Coronary artery (tissue), 2 donors: ENCODE measurements at regions not wholly inside any gene's neighbourhood (a gene's known extent, or its start where the extent isn't known, plus 50 kb on each side); places are given as distances from the start of the nearest gene placed in this dataset.

ENCODE experiments used
- DNase-seq: peaks from one replicate; pipeline ENCODE4 v3.0.0-alpha.2; 2017; ENCODE audit warnings: low spot score
- H3K27ac ChIP-seq, 2 donors: fragments of 200-600 bp; sonication (generic); one replicate each; pipeline ENCODE4 v1.5.1; 2016 to 2019
- H3K4me3 ChIP-seq: fragments of 200-600 bp; sonication (generic); 2 replicates; pipeline ENCODE4 v1.5.1; 2016; ENCODE audit warnings: mild to moderate bottlenecking, moderate library complexity
- CTCF ChIP-seq: fragments of 200-600 bp; sonication (generic); IDR thresholded peaks from one replicate; pipeline ENCODE4 v1.5.1; 2019; ENCODE audit warnings: antibody characterized with exemption

DNA sequence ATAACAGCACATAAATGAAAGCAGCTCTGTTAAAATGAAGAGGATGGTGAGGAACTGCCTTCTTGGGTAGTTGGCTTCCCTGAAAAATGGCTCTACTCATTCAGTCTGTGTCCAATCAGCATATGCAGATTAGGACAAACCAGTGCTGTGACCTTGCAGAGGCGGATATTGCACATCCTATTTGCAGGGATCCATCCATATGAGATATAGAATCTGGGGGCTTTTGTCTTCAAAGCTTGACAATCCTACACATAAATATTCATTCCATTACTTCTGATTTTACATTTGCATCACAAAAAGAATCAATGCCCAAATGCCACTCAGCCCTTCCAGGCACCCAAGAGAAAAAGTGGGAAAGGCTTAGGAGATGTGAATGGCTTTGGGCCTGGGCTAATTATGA lies 383.7 kb downstream of the EMP1 start:
- Histone ChIP-seq H3K27ac (no peak overlapping the region), H3K4me3 (no peak overlapping the region)
- no peak for DNase-seq
- TF ChIP-seq CTCF = no peak

DNA sequence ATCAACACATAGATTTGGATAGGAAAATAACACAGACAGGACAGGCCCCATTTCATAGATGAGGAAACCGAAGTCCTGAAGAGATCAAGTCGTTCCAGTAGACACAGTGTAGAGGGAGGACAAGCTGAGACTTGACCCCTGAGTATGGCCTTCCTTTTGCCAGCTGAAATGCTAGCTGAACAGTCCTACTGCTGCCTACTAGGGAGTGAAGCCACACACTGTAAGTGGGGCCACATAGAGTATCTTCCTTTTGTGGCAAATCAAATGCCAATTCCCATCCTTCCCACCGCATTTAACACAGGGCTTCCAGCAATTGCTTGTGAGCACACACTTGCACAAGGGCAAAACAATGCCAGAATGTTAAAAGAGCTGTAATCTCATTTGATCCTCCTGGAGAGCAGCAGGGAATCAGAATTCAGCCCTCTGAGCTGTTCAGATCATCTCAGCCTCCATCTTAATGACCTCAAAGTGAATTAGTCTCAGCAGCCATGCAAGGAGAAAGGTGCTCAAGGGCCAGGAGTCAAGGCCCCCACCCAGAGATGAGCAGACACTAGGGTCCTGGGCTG lies 380.5 kb downstream of the EMP1 start:
- no peak for TF ChIP-seq CTCF
- DNase-seq = no peak
- Histone ChIP-seq H3K27ac (no peak overlapping the region), H3K4me3 (no peak overlapping the region)

DNA sequence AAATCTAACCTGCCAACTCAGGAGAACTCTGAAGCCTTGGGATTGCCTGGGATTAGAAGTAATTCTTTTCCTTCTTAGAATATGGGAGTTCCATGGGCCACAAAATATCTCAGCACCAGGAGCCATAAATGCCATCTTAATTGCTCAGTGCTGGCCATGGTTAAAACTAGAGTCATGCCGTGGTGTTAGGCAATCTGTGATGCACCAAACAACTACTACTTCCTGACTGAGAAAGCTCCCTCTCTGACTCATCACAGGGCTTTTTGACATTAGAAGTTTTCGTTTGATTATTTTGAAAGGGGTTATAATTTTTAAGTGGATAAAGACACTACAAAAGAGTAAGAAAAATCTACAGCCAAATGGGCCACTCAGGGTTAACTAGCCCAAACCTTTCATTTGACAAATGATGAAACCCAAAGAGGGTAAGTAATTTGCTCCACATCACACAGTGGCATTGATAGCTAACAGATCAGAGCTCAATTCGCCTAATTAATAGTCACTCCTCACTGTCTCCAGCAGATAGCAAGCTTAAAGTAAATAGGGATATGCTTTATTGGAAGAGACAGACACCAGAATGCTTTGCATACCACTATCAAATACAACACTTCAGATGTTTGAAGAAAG lies 377.3 kb downstream of the EMP1 start:
- no peak for DNase-seq
- Histone ChIP-seq H3K27ac (no peak overlapping the region), H3K4me3 (no peak overlapping the region)
- no peak for TF ChIP-seq CTCF

DNA sequence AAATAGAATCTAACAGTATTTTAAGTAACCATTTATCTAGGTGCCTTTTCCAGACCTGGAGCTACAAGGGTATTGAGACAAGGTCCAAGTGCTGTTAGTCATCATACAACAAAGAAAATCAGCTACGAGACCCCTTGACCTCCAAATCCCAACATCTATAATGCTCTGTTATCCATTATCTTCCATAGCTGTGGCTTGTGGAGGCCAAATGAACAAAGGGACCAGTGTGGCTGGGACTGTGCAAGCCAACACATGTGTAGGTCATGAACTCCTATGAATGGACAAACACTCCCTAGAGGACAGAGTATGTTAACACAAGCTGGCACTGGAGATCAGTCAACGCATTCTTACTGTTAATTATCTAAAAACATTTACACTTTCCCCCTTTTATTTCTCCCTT lies 374.5 kb downstream of the EMP1 start:
- Histone ChIP-seq H3K27ac (no peak overlapping the region), H3K4me3 (no peak overlapping the region)
- TF ChIP-seq CTCF = no peak
- DNase-seq = no peak

- H3K4me3 ChIP-seq = no peak overlapping the region
Observed at GRCh38 chr12:13570005-13570694, 373.6 kb downstream of the EMP1 start.

DNA sequence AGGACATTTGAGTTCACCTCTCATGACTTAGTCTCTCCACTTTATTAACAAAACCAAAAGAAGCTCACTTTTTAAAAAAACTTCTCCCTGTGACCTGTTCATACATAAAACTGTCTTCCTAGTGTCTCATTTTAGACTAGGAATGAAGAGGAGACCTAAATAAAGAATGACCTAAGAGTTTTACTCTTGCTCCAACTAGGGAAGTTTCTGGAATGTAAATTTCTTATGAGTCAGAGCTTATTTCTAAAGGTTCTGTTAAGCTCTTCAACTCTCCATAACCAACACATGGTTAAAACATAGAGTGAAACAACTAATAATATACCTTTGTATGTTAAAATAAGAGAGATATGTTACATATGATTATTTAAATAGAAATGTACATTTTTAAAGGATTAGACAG lies 369.8 kb downstream of the EMP1 start:
- TF ChIP-seq CTCF = no peak
- Histone ChIP-seq H3K4me3 (no peak overlapping the region), H3K27ac (no peak overlapping the region)
- DNase-seq = no peak

More at GRCh38 chr12:13570005-13570694, 373.6 kb downstream of the EMP1 start:
- DNase-seq = no peak
- no peak overlapping the region for H3K27ac ChIP-seq
- TF ChIP-seq CTCF = no peak
